ENCODE measurements at regions not wholly inside any gene's neighbourhood (a gene's known extent, or its start where the extent isn't known, plus 50 kb on each side); places are given as distances from the start of the nearest gene placed in this dataset.

DNA sequence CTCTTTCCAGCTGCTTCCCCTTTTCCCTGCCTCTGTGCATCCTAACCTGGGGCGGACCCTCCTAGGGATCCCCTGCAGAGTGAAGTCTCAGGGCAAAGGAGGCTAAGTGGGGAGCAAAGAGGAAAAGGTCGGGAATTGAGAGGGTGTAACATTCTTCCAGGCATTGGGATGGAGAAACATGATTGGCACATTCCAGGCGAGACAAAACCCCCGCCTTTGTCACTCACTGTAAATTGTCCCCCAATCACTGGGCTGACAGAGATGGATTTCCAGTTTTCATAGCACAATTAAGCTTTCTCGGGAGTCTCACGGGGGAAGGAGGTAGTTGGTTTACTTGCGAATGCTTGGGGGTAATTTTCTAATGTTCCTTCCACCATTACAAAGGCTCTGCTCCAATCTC lies 74.9 kb downstream of the MIAT start:
- TF ChIP-seq, protein P1, sequence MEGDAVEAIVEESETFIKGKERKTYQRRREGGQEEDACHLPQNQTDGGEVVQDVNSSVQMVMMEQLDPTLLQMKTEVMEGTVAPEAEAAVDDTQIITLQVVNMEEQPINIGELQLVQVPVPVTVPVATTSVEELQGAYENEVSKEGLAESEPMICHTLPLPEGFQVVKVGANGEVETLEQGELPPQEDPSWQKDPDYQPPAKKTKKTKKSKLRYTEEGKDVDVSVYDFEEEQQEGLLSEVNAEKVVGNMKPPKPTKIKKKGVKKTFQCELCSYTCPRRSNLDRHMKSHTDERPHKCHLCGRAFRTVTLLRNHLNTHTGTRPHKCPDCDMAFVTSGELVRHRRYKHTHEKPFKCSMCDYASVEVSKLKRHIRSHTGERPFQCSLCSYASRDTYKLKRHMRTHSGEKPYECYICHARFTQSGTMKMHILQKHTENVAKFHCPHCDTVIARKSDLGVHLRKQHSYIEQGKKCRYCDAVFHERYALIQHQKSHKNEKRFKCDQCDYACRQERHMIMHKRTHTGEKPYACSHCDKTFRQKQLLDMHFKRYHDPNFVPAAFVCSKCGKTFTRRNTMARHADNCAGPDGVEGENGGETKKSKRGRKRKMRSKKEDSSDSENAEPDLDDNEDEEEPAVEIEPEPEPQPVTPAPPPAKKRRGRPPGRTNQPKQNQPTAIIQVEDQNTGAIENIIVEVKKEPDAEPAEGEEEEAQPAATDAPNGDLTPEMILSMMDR (IDR thresholded peaks at IDR 0.05; ENCODE audit: low read length): no peak
- TF ChIP-seq EZH2 (IDR thresholded peaks at IDR 0.05; ENCODE audit: borderline replicate concordance, low read length): no peak
- Histone ChIP-seq H3K9me2 (ENCODE audit: low read depth, low read length) (no peaks in the 10 kb centered on the region), H3K4me1 (ENCODE audit: insufficient read depth, low read length, severe bottlenecking) (no peaks in the 10 kb centered on the region), H3K9ac (ENCODE audit: low read length) (no peak overlapping the region), H3K36me3 (ENCODE audit: insufficient read depth, low read length) (no peaks in the 10 kb centered on the region), H3K27me3 (ENCODE audit: insufficient read depth, low read length) (no peaks in the 10 kb centered on the region), H3K4me3 (ENCODE audit: low read depth, low read length, poor library complexity, severe bottlenecking) (no peak overlapping the region), H3K79me2 (ENCODE audit: insufficient read depth, low read length) (no peaks in the 10 kb centered on the region), H3K9me3 (ENCODE audit: low read length) (no peaks in the 10 kb centered on the region), H3K27ac (ENCODE audit: low read depth, low read length, poor library complexity, severe bottlenecking) (no peak overlapping the region), H2AFZ (ENCODE audit: low read length) (no peak overlapping the region), H4K20me1 (ENCODE audit: insufficient read depth, low read length) (no peaks in the 10 kb centered on the region), H3K4me2 (ENCODE audit: low read length) (no peak overlapping the region), H3F3A (ENCODE audit: insufficient read depth, low read length) (no peaks in the 10 kb centered on the region)

DNA sequence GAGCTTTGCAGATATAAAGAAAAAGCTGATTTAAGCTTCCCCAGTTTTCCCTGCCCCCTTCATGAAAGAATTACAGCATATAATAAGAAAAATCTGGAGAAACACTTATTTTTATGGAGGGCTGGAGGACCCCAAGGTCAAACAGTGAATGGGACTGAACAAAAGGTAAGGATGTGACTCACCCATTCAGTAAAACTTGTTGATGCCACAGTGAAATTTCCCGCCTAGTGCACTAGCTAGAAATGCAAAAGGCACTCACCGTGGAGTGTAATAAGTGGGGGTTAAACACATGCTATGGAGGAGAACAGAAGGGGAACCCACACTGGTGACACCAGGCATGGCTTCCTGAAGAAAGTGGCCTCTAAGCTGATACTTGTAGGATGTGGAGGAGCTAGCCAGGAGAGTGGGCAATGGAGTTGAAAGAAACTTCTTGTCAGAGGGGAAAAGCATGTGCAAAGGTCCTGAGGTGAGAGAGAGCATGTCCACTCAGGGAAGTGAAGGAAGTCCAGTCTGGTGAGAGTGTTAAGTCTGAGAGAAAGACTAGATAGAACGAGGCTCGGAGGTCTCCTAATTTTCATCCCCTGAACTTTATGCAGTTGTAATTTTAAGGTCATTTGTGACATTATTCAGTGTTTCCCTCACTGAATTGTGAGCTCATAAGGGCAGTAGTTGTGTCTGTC lies 77.1 kb downstream of the MIAT start:
- Histone ChIP-seq H3K27me3 (ENCODE audit: insufficient read depth, low read length) (no peaks in the 10 kb centered on the region), H3K9ac (ENCODE audit: low read length) (no peak overlapping the region), H2AFZ (ENCODE audit: low read length) (no peak overlapping the region), H3K4me2 (ENCODE audit: low read length) (no peak overlapping the region), H3K4me3 (ENCODE audit: low read depth, low read length, poor library complexity, severe bottlenecking) (no peak overlapping the region), H3K9me3 (ENCODE audit: low read length) (no peaks in the 10 kb centered on the region), H4K20me1 (ENCODE audit: insufficient read depth, low read length) (no peaks in the 10 kb centered on the region), H3K36me3 (ENCODE audit: insufficient read depth, low read length) (no peaks in the 10 kb centered on the region), H3K4me1 (ENCODE audit: insufficient read depth, low read length, severe bottlenecking) (no peaks in the 10 kb centered on the region), H3F3A (ENCODE audit: insufficient read depth, low read length) (no peaks in the 10 kb centered on the region), H3K9me2 (ENCODE audit: low read depth, low read length) (no peaks in the 10 kb centered on the region), H3K79me2 (ENCODE audit: insufficient read depth, low read length) (no peaks in the 10 kb centered on the region), H3K27ac (ENCODE audit: low read depth, low read length, poor library complexity, severe bottlenecking) (no peak overlapping the region)
- TF ChIP-seq EZH2 (IDR thresholded peaks at IDR 0.05; ENCODE audit: borderline replicate concordance, low read length): no peak
- TF ChIP-seq, protein P1 (IDR thresholded peaks at IDR 0.05; ENCODE audit: low read length): no peak

DNA sequence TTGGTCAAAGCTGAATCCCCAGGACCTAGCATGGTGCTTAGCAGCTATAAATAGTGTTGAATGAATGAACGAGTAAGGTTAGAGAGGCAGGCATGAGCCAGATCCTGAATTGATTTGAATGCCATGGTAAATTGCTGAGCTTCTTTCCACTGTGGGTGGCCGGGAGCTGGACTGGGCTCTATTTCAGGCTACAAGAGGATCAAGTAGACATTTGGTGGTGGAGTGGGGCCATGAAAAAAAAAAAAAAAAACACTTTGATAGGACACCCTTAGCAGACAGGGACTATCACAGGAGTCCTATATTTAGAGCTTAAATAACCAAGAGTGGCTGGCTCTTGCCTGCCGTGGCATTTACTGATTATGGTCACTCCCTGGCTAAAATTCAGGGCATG lies 77.6 kb downstream of the MIAT start:
- H3F3A ChIP-seq (ENCODE audit: insufficient read depth, low read length): no peaks in the 10 kb centered on the region
- no peak overlapping the region for H2AFZ ChIP-seq (ENCODE audit: low read length)
- H3K36me3 ChIP-seq (ENCODE audit: insufficient read depth, low read length): no peaks in the 10 kb centered on the region
- no peaks in the 10 kb centered on the region for H3K27me3 ChIP-seq (ENCODE audit: insufficient read depth, low read length)
- H3K9ac ChIP-seq (ENCODE audit: low read length): no peak overlapping the region
- no peaks in the 10 kb centered on the region for H4K20me1 ChIP-seq (ENCODE audit: insufficient read depth, low read length)
- H3K4me2 ChIP-seq (ENCODE audit: low read length): no peak overlapping the region
- H3K4me1 ChIP-seq (ENCODE audit: insufficient read depth, low read length, severe bottlenecking): no peaks in the 10 kb centered on the region
- no peak overlapping the region for H3K27ac ChIP-seq (ENCODE audit: low read depth, low read length, poor library complexity, severe bottlenecking)
- H3K79me2 ChIP-seq (ENCODE audit: insufficient read depth, low read length): no peaks in the 10 kb centered on the region
- no peak overlapping the region for H3K4me3 ChIP-seq (ENCODE audit: low read depth, low read length, poor library complexity, severe bottlenecking)
- H3K9me3 ChIP-seq (ENCODE audit: low read length): no peaks in the 10 kb centered on the region
- TF ChIP-seq, protein P1 (IDR thresholded peaks at IDR 0.05; ENCODE audit: low read length): no peak
- no peak for TF ChIP-seq EZH2 (IDR thresholded peaks at IDR 0.05; ENCODE audit: borderline replicate concordance, low read length)
- no peaks in the 10 kb centered on the region for H3K9me2 ChIP-seq (ENCODE audit: low read depth, low read length)

Measured in OCI-LY1 (cell line).